ENCODE measurements at regions not wholly inside any gene's neighbourhood (a gene's known extent, or its start where the extent isn't known, plus 50 kb on each side); places are given as distances from the start of the nearest gene placed in this dataset.

DNA sequence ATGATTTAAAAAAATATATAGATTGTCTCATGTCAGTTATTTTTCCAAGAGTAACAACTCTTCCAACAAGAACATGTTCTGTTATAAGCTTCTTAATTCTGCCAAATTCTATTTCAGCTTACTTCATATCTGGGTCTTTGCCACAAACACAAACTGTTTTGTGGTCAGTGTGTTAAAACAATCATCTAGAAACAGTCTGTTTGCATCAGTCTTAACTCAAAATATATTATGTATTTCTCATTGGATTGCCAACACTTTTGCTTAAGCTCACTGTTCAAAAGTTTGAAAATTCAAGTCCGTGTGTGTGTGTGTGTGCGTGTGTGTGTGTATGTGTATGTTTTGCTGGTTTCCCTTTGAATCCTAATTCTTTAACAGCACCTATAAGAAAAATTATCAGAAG, 752.3 kb upstream of the NDST4 start:
- no peak for TF ChIP-seq POLR2A (IDR thresholded peaks at IDR 0.05)
- TF ChIP-seq, protein P1, sequence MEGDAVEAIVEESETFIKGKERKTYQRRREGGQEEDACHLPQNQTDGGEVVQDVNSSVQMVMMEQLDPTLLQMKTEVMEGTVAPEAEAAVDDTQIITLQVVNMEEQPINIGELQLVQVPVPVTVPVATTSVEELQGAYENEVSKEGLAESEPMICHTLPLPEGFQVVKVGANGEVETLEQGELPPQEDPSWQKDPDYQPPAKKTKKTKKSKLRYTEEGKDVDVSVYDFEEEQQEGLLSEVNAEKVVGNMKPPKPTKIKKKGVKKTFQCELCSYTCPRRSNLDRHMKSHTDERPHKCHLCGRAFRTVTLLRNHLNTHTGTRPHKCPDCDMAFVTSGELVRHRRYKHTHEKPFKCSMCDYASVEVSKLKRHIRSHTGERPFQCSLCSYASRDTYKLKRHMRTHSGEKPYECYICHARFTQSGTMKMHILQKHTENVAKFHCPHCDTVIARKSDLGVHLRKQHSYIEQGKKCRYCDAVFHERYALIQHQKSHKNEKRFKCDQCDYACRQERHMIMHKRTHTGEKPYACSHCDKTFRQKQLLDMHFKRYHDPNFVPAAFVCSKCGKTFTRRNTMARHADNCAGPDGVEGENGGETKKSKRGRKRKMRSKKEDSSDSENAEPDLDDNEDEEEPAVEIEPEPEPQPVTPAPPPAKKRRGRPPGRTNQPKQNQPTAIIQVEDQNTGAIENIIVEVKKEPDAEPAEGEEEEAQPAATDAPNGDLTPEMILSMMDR (IDR thresholded peaks at IDR 0.05): no peak
- TF ChIP-seq POLR2AphosphoS5 (IDR thresholded peaks at IDR 0.05): no peak

Measured in suprapubic skin (tissue), 4 donors.